Coronary artery (tissue), 2 donors: ENCODE measurements at regions not wholly inside any gene's neighbourhood (a gene's known extent, or its start where the extent isn't known, plus 50 kb on each side); places are given as distances from the start of the nearest gene placed in this dataset.

Source experiments
- DNase-seq: peaks from one replicate; pipeline ENCODE4 v3.0.0-alpha.2; 2017; ENCODE audit warnings: low spot score
- H3K27ac ChIP-seq, 2 donors: fragments of 200-600 bp; sonication (generic); one replicate each; pipeline ENCODE4 v1.5.1; 2016 to 2019
- H3K4me3 ChIP-seq: fragments of 200-600 bp; sonication (generic); 2 replicates; pipeline ENCODE4 v1.5.1; 2016; ENCODE audit warnings: mild to moderate bottlenecking, moderate library complexity
- CTCF ChIP-seq: fragments of 200-600 bp; sonication (generic); IDR thresholded peaks from one replicate; pipeline ENCODE4 v1.5.1; 2019; ENCODE audit warnings: antibody characterized with exemption

- no peak overlapping the region for H3K4me3 ChIP-seq
- no peak for DNase-seq
- no peak overlapping the region for H3K27ac ChIP-seq
- no peak for TF ChIP-seq CTCF
These were observed 292.8 kb upstream of the ADGRB3 start for GRCh38 chr6:68342286-68342685.

- DNase-seq = no peak
- TF ChIP-seq CTCF = no peak
- Histone ChIP-seq H3K4me3 (no peak overlapping the region), H3K27ac (no peak overlapping the region)
These were observed 295.5 kb upstream of the ADGRB3 start for GRCh38 chr6:68339488-68340131.

GRCh38 chr6:68333442-68333841 lies 301.6 kb upstream of the ADGRB3 start:
- DNase-seq = no peak
- TF ChIP-seq CTCF = no peak
- no peak overlapping the region for H3K27ac ChIP-seq
- no peak overlapping the region for H3K4me3 ChIP-seq

- no peak overlapping the region for H3K27ac ChIP-seq
- DNase-seq = no peak
- no peak for TF ChIP-seq CTCF
- H3K4me3 ChIP-seq = no peak overlapping the region
These were observed 306.9 kb upstream of the ADGRB3 start for GRCh38 chr6:68328156-68328555.

- DNase-seq = no peak
- Histone ChIP-seq H3K4me3 (no peak overlapping the region), H3K27ac (no peak overlapping the region)
- no peak for TF ChIP-seq CTCF
These were observed 308.3 kb upstream of the ADGRB3 start for GRCh38 chr6:68326762-68327161.

- Histone ChIP-seq H3K4me3 (no peak overlapping the region), H3K27ac (no peak overlapping the region)
- no peak for TF ChIP-seq CTCF
- DNase-seq = no peak
These were observed 317.7 kb upstream of the ADGRB3 start for GRCh38 chr6:68317366-68317765.

- H3K4me3 ChIP-seq = no peak overlapping the region
- DNase-seq = no peak
- TF ChIP-seq CTCF = peak; percentile 10
- no peak overlapping the region for H3K27ac ChIP-seq
These were observed 321.2 kb upstream of the ADGRB3 start for GRCh38 chr6:68313911-68314310.
